IPS-NIHi7 (cell line): ENCODE measurements at regions not wholly inside any gene's neighbourhood (a gene's known extent, or its start where the extent isn't known, plus 50 kb on each side); places are given as distances from the start of the nearest gene placed in this dataset.

ENCODE experiments used
- DNase-seq: peaks from one replicate; pipeline ENCODE4 v3.0.0; 2012; ENCODE audit warnings: mixed read lengths; ENCODE audit errors: extremely low spot score

DNA sequence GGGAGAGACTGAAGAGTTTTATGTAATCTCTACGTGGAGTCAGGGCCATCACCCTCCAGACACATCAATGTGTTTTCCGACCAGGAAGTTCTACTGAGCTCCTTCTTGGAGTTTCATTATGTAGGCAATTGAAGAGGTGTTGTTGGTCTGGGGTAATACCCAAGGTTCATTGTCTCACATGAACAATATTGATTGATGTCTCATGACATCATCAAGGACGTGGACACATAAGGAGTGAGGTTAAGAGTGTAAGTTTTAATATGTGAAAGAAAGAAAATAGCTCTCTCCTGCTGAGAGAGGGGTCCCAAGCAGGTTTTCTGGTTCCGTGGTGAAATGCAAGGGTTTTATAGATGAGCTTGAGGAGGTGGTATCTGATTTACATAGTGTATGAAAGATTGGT is 280.7 kb upstream of the MIR17HG start:
- DNase-seq: no peak

DNA sequence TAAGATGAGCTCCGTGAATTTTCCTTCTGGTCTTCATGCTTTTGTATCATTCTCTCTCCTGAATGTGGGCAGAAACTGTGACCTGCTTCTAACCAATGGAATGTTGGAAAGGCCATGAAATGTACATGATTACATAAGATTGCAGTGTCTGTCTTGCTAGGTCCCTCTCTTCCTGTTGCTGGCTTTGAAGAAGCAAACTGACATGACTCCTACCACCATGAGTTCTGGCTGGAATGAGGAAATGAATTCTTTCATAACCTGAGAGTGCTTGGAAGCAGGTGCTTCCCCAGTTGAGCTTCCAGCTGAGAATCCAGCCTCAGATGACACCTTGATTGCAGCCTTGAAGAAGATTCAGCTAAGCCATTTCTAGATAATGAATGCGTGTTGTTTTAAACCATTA is 275.0 kb upstream of the MIR17HG start:
- DNase-seq: no peak

DNA sequence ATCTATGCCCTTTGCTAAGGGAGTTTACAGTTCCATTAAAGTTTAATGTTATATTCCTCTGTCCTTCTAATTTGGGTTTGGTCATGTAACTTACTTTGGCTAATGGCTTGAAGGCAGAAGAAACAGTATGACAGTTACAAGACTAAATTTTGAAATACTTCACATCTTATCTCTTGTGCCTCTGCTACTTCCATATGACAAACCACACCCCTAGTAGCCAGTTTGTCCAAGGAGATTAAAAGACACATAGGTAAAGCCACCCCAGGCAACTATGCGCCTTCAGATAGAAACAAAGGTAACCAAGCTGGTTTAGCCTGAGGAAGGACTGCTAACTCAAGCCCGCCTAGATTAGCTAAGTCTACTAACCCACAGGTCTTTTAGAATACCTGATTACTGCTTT is 273.4 kb upstream of the MIR17HG start:
- no peak for DNase-seq

DNA sequence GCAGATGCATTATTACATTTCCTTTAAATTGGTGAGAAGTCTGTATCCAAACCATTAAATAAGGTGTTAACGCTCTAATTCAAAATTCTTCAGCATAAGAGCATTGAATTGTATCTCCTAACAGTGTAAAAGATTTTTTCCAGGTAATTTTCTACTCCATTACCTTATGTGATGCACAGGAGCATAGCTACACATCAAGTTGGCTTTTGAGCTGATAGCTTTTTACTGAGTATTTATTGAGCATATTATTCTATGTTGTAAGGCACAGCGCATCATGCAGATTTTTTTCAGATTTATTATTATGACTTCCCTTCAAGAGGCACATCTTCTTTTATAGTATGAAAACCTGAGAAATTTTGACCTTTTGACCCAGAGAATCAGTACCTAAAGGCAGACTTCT is 270.7 kb upstream of the MIR17HG start:
- no peak for DNase-seq

DNA sequence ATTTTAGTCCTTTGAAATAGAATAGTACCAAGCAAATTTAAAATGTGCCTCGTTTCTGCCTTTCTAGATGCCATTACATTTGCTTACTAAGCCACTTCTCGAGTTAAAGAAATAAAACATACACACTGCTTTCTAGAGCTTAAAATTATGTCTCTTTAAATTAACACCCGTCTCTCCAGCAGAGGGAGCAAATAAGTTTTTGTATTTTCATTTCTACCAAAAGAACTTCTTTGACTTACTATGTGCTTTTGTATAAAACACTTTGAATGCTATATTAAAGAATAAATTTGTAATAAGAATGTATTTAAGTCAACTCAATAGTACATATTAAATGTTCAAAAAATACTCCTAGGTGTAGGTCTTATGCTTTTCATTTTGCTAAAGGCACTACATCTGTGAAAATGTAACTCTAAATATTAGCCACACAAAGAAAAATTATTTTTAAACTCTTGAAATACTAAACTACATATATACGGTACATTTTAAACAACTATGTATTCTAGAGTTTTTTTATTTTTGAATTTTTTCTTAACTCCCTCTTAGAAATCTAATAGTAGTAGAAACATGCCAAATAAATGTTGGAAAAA is 269.3 kb upstream of the MIR17HG start:
- DNase-seq: no peak

DNA sequence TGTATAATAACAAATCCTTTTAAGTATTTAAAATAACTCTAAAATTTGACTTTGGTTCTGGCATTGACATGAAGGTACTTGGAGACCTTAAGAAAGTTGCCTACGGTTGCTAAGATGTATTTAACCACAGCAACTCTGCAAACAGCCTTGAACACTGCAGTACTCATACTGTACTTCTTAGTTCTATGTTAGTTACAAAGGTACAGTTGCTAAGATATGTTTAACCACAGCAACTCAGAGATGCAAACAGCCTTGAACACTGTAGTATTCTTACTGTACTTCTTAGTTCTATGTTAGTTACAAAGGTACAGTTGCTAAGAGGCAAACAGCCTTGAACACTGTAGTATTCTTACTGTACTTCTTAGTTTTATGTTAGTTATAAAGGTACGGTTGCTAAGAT is 268.3 kb upstream of the MIR17HG start:
- DNase-seq: no peak

DNA sequence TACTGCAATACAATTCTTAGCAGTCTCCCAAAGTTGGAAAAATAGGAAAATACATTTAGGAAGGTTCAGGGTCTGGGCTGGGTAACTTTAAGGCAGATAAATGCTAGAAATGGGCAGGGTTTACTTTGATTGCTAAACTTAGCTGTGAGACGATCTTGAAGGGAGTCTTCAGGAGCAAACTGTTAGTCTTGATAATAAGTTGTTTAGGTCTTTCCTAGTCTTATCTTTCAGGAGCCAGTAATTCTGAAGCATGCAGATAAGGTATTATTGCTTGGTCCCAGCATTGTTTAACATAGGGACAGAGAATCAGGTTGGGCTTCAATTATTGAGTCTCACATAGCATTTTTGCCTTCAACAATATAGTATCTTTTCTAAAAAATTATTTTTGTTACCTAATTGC is 262.4 kb upstream of the MIR17HG start:
- no peak for DNase-seq

DNA sequence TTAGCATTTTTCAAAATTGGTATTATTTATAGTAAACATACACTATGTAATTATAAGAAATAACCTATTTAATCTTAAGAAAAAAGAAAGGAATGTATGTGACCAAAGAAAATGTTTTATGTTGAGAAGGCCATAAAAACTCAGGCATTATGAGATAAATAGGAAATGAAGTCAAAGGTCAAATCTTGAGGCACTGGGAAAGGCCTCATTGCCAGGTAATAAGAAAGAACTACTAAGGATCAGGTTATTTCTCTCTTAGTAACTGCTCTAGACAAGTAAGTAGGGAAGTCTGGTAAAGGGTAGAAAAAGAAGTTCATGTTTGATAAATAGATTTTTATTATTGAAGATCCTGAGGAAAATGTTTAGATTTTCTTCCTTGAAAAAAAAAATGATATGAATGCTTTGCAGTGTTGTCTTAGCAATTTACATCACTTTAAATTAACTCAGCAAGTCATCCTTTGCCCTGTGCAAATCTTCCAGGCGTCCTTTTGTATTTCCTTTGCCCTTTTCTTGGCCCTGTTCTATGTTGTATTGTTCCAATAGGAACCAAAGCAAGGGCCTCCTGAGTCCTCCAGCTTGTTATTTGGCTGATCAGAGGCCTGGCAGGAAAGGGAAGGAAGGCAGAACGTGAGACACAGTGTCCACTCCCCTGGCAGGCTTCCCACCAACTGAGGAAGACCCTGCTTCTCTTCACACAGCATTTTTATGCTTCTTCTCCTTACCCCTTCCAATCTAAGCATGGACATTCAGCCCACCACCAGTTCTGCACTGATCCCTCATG is 260.4 kb upstream of the MIR17HG start:
- no peak for DNase-seq

DNA sequence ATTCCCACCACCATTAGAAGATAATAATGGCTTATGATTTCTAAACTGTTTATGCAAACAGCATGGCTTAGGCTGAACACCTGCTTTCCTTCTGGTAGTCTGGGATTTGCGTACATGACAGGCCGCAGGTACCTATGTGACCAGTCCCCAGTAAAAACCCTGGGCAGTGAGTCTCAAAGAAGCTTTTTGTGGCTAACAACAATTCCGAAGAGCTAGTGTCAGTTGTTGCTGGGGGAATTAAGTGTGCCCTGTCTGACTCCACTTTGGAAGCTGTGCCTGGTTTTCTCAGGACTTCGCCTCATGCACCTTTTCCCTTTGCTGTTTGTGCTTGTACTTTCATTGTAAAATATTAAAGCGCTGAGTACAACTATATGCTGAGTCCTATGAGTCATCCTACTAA is 250.2 kb upstream of the MIR17HG start:
- no peak for DNase-seq

DNA sequence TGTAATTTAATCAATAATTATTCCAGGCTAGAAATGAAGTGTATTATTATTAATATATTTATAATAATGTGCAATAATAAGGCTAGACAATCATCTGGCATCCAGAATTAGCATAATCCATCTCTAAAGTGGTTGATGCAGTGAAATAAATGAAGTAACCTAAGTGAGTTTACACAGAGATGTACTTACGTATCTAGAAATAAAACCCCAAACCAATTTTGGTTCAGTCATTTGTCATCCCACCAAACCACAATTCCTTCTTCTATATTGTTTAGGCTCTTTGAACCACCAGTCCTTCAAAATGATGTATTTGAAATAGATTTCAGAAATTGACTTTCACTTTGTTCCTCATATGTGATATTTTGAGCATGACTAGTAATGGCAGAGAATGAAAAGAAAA is 247.6 kb upstream of the MIR17HG start:
- no peak for DNase-seq

DNA sequence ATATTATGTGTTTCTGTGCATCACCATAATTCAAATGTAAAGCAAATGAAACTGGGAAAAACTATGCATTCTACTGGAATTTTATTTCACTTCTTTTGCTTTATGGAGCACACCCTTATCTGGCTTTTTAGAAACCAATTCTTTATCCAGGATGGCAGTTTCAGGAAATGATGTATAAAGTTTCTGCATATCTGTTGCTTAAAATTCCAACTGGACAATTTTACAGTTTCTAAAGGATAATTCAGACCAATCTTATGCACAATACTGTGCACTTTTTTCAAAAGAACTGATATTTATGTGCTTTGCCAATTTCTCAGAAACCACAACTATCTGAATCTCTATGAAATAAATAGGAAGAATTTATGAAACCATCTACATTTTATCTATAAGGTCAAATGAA is 246.5 kb upstream of the MIR17HG start:
- no peak for DNase-seq

DNA sequence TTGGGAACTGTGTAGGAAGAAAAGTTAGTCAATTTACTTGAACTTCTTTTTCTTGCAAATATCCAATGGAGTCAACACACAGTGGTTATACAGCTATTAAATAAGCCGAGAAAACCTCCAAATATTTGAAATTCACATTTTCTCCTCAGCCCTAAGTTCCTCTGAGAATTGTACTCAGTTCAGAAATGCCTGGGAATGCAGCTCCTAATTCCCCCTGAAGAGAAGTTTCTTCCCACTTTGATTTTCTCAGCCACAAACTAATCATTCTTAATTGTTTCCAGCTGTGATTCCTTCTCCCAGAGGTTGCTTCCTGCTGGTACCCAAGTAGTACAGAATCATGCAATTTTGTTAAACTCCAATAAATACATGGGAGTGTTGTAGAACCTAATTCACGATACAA is 246.1 kb upstream of the MIR17HG start:
- no peak for DNase-seq

DNA sequence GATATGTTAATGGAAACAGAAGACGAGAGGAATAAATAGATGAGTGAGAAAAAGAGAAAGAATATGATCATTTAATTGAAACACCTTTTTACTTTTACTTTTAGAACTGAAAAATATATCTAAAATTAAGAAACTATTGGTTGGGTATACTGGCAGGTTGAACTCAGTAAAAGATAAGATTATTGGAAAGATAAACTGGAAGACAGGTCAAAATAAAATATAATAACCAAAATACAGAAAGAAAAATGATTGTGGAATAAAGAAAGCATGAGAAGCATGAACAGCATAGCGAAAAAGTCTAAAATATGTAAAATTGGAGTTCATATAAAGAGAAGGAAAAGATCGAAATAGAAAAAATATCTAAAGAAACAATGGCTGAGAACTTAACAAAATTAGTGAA is 242.2 kb upstream of the MIR17HG start:
- DNase-seq: no peak

DNA sequence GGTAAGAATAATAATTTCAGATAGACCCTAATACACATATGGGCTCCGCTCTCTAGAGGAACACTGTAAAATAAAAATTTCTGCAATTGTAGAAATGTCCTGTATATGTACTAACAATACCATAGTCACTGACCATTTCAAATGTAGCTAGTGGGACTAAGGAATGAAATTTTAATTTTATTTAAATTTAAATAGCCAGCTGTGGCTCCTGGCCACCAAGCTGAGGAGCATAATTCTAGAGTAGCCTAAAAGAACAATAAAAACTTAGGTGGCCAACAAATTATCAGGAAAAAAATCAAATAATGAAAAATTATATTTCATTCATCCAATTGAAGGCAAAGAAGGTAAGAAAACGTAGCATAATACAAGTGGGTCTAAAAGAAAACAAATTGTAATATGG is 240.9 kb upstream of the MIR17HG start:
- no peak for DNase-seq

DNA sequence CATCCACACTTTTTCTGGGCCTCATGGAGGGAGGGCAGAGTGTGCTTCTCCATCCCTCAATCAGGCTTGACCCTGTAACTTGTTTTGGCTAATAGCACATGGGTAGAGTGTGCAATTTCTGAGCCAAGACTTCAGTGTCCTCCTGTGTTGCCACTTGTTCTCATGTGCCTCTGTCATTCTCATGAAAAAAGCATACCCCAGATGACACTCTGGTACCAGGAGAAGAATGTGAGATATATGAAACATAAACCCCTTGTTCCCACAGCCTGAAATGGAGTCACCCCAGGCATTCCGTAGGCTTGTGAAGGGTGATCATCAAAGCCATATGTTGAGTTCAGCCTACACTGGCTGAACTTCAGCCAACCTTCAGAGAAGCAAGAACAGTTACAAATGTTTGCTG is 239.2 kb upstream of the MIR17HG start:
- no peak for DNase-seq

DNA sequence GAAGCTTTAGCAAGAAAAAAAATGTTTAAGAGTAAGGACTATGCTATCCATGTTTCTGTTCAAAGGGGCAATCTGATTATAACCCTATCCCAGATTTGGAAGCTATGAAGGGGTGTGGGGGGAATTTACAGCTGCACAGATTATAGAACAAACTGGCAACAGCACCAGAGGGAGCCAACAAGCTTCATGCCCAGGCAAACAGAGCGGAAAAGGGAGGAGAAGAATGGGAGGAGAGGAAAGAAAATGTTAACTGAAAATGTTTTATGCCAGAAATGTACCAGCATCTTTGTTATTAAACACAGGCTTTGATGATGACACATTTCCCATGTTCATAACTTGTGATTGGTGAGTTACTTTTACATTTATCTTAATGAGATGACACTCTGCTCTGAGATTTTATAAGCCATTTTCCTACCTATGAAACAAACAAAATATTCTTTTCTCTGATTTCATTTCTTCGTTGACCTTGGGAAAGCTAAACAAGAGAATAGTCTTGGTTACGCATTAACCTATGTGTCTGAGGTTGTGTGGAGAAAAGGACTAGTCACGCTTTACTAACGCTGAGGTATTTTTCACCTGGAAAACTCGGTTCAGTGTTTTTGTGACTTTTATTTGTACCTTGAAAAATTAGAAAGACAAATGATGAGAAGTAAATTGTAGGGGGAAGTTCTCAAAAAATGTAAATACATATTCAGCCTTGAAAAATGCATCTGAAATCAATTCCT is 235.8 kb upstream of the MIR17HG start:
- no peak for DNase-seq

DNA sequence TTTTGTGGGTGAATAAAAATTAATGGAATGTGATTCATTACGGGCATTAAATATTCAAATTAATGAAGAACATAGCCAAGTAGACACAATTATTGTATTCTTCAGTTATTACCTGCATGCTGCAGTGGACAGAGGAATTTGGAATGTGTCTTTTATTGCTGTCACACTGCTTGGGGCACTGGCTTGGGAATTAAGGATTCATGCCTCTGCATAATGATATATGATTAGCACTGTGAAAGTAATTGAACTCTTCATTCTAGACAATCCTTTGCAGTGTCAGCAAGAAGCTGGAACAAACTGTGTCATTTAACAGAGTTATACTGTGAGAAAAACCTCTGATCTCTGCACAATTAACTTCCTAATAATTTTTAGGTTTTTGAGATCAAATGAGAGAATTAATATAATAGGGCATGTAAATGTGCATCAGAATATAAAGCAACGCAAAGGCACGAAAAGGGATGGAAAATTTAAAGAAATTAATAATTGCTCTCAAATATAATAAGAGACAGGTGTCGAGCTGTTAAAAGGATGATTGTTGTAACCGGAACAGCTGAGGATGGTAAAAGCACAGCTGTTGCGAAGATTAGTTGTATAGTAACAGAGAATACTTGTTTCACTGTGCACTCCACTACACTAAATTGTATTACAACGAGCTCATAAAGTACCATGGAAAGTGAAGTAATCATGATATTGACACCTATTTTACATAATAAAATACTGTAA is 235.1 kb upstream of the MIR17HG start:
- no peak for DNase-seq

DNA sequence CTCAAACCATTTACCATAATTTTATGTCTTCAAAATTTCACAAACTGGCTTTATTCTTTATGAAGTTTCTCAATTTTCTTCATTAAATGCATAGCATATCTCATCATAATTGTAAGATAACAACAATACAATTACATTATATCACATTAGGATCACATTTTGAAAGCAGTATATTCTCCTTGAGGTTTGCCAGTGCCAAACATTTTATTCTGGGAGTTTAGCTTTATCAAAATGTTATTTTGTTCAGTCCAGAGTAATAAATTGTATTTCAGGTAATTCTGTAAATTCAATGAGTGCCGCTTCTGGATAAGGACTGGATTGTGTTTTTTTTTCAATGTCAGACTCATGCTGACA is 234.6 kb upstream of the MIR17HG start:
- no peak for DNase-seq

DNA sequence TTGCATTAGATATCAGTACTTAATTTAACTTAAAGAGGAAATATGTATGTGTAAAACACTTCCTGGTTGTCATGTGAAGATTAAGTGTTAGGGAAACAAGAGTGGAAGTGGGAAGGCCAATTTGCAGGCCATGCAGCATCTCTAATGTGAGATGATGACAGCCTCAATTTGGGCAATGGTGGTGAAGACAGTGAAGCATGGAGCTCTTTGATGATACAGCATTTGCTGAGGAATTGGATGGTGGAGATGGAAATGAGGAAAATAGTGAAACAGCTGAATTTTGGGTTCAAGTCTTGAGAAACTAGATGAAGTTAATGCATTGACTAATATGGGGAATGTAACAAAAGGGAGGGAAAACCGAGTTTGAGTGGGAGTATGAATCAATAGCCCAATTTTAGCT is 231.7 kb upstream of the MIR17HG start:
- DNase-seq: no peak

DNA sequence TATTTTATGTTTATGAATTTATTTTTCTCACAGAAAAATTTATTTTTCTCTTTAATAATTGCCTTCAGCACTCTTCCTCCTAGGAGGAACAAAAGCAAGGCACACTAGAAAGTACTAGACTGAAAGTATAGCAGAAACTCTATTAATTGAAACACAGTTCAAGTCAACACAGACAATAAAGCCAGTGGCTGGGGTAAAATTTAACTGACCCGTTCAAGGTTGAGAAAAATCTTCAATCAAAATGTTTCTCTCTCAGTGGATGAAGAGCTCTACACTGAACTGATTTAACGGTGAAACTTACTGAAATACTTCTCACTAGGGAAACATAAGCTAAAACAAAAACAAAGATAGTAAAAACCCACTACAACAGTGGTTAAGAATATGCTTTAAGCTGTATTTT is 230.1 kb upstream of the MIR17HG start:
- no peak for DNase-seq

DNA sequence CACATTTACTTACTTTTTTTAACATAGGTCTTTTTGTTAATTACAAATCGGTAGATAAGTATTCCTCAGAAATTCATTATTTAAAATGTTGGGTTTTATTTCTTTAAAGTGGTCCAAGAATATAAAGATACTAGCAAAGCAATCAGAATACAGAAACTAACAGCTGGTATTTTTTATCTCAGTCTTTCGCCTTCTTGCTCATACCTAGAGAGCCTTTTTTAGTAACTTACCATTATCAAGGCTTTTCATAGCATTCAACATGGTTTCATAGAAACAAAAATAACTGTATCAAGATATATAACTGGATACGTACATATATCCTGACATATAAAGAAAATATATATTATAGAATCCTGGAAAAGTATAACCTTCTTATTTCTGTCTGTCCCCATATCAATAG is 227.8 kb upstream of the MIR17HG start:
- no peak for DNase-seq

DNA sequence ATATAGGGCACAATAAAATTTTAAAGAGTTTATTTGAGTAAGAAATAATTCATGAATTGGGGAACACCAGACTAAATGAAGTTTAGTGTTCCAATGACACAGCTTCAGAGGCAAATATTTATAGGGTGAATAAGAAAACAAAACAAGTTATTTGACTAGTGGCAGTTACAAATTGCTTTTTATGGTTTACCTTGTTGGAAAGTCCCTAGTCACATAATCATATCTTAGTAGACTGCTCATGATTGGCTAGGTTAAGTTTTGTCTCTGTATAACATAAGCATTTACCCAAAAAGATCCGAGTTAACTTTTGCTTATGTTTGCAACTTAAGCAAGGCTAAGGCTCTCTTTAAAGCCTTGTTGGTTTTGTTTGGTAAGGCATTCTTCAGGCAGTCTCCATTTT is 224.7 kb upstream of the MIR17HG start:
- DNase-seq: no peak
